Spleen (tissue), 7 donors: ENCODE measurements at regions not wholly inside any gene's neighbourhood (a gene's known extent, or its start where the extent isn't known, plus 50 kb on each side); places are given as distances from the start of the nearest gene placed in this dataset.

Experiments used
- POLR2A ChIP-seq, 3 donors: fragments of 450-650 bp; IDR thresholded peaks; one replicate each; pipeline ENCODE4 v1.5.1; 2017; ENCODE audit warnings: antibody characterized with exemption in 3 of 3, mild to moderate bottlenecking in 1 of 3
- POLR2AphosphoS5 ChIP-seq, 3 donors: sonication (generic); formaldehyde crosslinking; IDR thresholded peaks; one replicate each; pipeline ENCODE4 v1.5.1; 2017; ENCODE audit warnings: antibody characterized with exemption in 3 of 3
- TF ChIP-seq, protein P1 (sequence below), 11 experiments: fragments of 200-600 bp in 7 of 11; fragments of 450-650 bp in 4 of 11; sonication (generic) in 4 of 11; IDR thresholded peaks in 8 of 11; conservative IDR thresholded peaks in 3 of 11; 1 replicate in 7 of 11; 2 replicates in 4 of 11; pipeline versions ENCODE4 v1.4.0 to v1.8.0; 2016 to 2021; ENCODE audit warnings: antibody characterized with exemption in 11 of 11, inconsistent platforms in 4 of 11, mild to moderate bottlenecking in 1 of 11
- donor health status: DM: no; HTN: no; CAD: no; lungs with moderate emphysema.
- donor health status: DM: no; HTN: no; CAD: no.
- donor health status: DM: no; HTN: no; CAD: no.

GRCh38 chr5:56581426-56581825 is 233.9 kb upstream of the MAP3K1 start:
- TF ChIP-seq, protein P1, sequence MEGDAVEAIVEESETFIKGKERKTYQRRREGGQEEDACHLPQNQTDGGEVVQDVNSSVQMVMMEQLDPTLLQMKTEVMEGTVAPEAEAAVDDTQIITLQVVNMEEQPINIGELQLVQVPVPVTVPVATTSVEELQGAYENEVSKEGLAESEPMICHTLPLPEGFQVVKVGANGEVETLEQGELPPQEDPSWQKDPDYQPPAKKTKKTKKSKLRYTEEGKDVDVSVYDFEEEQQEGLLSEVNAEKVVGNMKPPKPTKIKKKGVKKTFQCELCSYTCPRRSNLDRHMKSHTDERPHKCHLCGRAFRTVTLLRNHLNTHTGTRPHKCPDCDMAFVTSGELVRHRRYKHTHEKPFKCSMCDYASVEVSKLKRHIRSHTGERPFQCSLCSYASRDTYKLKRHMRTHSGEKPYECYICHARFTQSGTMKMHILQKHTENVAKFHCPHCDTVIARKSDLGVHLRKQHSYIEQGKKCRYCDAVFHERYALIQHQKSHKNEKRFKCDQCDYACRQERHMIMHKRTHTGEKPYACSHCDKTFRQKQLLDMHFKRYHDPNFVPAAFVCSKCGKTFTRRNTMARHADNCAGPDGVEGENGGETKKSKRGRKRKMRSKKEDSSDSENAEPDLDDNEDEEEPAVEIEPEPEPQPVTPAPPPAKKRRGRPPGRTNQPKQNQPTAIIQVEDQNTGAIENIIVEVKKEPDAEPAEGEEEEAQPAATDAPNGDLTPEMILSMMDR (IDR thresholded peaks at IDR 0.05 in 8 of 11, conservative IDR thresholded peaks at IDR 0.05 in 3 of 11), result no peak
- TF ChIP-seq POLR2A (IDR thresholded peaks at IDR 0.05), result no peak
- TF ChIP-seq POLR2AphosphoS5 (IDR thresholded peaks at IDR 0.05), result no peak
